ENCODE measurements at regions not wholly inside any gene's neighbourhood (a gene's known extent, or its start where the extent isn't known, plus 50 kb on each side); places are given as distances from the start of the nearest gene placed in this dataset.

GRCh38 chr4:114103908-114104307, 124.5 kb upstream of the ARSJ start:
- Histone ChIP-seq H3K27me3 (no peaks in the 10 kb centered on the region), H3K4me1 (no peaks in the 10 kb centered on the region), H3K9me3 (no peaks in the 10 kb centered on the region), H3K27ac (no peak overlapping the region), H3K4me3 (no peak overlapping the region), H3K36me3 (no peaks in the 10 kb centered on the region)
- TF ChIP-seq CTCF (IDR thresholded peaks at IDR 0.05) (no peak), POLR2A (IDR thresholded peaks at IDR 0.05) (no peak)
- intact Hi-C loops (cut with DNase I): no loop called here
- 93 to 95% methylated on average over 1 of the region's 1 CpG for WGBS, 2 donors
- DNase-seq: no peak

GRCh38 chr4:114108869-114109268, 129.4 kb upstream of the ARSJ start:
- no peak overlapping the region for H3K4me3 ChIP-seq
- TF ChIP-seq CTCF (IDR thresholded peaks at IDR 0.05) (no peak), POLR2A (IDR thresholded peaks at IDR 0.05) (no peak)
- no peaks in the 10 kb centered on the region for H3K4me1 ChIP-seq
- H3K27me3 ChIP-seq: no peaks in the 10 kb centered on the region
- 78 to 90% methylated on average over 1 of the region's 1 CpG for WGBS, 2 donors
- H3K36me3 ChIP-seq: no peaks in the 10 kb centered on the region
- DNase-seq: no peak
- no peak overlapping the region for H3K27ac ChIP-seq
- H3K9me3 ChIP-seq: no peaks in the 10 kb centered on the region
- intact Hi-C loops (cut with DNase I): no loop called here

DNA sequence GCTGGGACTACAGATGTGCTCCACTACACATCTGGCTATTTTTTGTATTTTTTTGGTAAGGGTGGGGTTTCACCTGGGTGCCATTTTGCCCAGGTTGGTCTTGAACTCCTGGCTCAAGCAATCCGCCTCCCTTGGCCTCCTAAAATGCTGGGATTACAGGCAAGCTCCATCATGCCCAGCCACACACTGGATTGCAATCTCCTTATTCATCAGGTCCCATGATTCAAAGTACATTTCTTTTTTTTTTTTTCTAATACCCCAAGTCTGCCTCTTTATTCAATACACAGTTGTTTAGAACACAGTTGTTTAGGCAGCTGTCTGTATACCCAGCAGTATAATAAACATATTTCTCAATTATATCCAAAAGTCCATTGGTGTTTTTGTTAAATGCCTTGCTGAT, 130.3 kb upstream of the ARSJ start:
- Histone ChIP-seq H3K27ac (no peak overlapping the region), H3K36me3 (no peaks in the 10 kb centered on the region), H3K4me3 (no peak overlapping the region), H3K27me3 (no peaks in the 10 kb centered on the region), H3K9me3 (no peaks in the 10 kb centered on the region), H3K4me1 (no peaks in the 10 kb centered on the region)
- TF ChIP-seq CTCF (IDR thresholded peaks at IDR 0.05): no peak
- TF ChIP-seq POLR2A (IDR thresholded peaks at IDR 0.05): no peak
- no peak for DNase-seq
- intact Hi-C loops (cut with DNase I): no loop called here
- 82 to 100% methylated on average over 1 of the region's 1 CpG for WGBS, 2 donors

GRCh38 chr4:114115526-114115925, 136.1 kb upstream of the ARSJ start:
- H3K4me1 ChIP-seq: no peaks in the 10 kb centered on the region
- no peak for DNase-seq
- H3K9me3 ChIP-seq: no peaks in the 10 kb centered on the region
- intact Hi-C loops (cut with DNase I): no loop called here
- 50 to 70% methylated on average over 2 of the region's 2 CpGs for WGBS, 2 donors
- TF ChIP-seq CTCF (IDR thresholded peaks at IDR 0.05) (no peak), POLR2A (IDR thresholded peaks at IDR 0.05) (no peak)
- no peaks in the 10 kb centered on the region for H3K27me3 ChIP-seq
- H3K4me3 ChIP-seq: no peak overlapping the region
- no peaks in the 10 kb centered on the region for H3K36me3 ChIP-seq
- H3K27ac ChIP-seq: no peak overlapping the region

GRCh38 chr4:114116861-114117260, 137.4 kb upstream of the ARSJ start:
- Histone ChIP-seq H3K27me3 (no peaks in the 10 kb centered on the region), H3K4me1 (no peaks in the 10 kb centered on the region), H3K4me3 (no peak overlapping the region), H3K9me3 (no peaks in the 10 kb centered on the region), H3K36me3 (no peaks in the 10 kb centered on the region), H3K27ac (no peak overlapping the region)
- TF ChIP-seq POLR2A (IDR thresholded peaks at IDR 0.05): no peak
- no peak for TF ChIP-seq CTCF (IDR thresholded peaks at IDR 0.05)
- DNase-seq: no peak
- WGBS, 2 donors: 38 to 72% methylated on average over 2 of the region's 2 CpGs
- intact Hi-C loops (cut with DNase I): no loop called here

All from esophagus squamous epithelium (tissue), 5 donors.